ENCODE measurements at regions not wholly inside any gene's neighbourhood (a gene's known extent, or its start where the extent isn't known, plus 50 kb on each side); places are given as distances from the start of the nearest gene placed in this dataset.

DNA sequence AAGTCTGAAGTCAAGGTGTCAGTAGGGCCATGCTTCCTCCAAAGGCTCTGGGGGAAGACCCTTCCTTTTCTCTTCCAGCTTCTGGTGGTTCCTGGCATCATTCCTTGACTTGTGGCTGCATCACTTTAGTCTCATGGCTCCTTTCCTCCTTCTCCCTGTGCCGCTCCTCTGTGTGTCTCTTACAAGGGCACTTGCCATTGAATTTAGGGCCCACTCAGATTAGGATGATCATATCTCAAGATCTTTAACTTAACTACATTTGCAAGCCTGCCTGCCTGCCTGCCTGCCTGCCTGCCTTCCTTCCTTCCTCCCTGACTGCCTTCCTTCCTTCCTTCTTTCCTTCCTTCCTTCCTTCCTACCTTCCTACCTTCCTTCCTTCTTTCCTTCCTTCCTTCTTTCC lies 89.7 kb upstream of the MPHOSPH6 start:
- TF ChIP-seq, protein P1, sequence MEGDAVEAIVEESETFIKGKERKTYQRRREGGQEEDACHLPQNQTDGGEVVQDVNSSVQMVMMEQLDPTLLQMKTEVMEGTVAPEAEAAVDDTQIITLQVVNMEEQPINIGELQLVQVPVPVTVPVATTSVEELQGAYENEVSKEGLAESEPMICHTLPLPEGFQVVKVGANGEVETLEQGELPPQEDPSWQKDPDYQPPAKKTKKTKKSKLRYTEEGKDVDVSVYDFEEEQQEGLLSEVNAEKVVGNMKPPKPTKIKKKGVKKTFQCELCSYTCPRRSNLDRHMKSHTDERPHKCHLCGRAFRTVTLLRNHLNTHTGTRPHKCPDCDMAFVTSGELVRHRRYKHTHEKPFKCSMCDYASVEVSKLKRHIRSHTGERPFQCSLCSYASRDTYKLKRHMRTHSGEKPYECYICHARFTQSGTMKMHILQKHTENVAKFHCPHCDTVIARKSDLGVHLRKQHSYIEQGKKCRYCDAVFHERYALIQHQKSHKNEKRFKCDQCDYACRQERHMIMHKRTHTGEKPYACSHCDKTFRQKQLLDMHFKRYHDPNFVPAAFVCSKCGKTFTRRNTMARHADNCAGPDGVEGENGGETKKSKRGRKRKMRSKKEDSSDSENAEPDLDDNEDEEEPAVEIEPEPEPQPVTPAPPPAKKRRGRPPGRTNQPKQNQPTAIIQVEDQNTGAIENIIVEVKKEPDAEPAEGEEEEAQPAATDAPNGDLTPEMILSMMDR (IDR thresholded peaks at IDR 0.05 in 4 of 5, conservative IDR thresholded peaks at IDR 0.05 in 1 of 5) = no peak
- no peak for TF ChIP-seq POLR2A (IDR thresholded peaks at IDR 0.05)
